ENCODE measurements at regions not wholly inside any gene's neighbourhood (a gene's known extent, or its start where the extent isn't known, plus 50 kb on each side); places are given as distances from the start of the nearest gene placed in this dataset.
"Not testable (repeated sequence)": the region's sequence is repeated elsewhere in the genome, so short reads cannot be mapped to it uniquely, and the experiment has no call there.

- ChIA-PET CTCF (no interaction called here), POLR2A (no interaction called here)
- H3K36me3 Mint-ChIP-seq: no peaks in the 10 kb centered on the region
Observed at GRCh38 chr7:131937868-131938267, 381.4 kb upstream of the PODXL start.

GRCh38 chr7:131935180-131935579 lies 378.8 kb upstream of the PODXL start:
- CTCF ChIA-PET: no interaction called here

More at GRCh38 chr7:131937868-131938267, 381.4 kb upstream of the PODXL start:
- WGBS (ENCODE audit: insufficient coverage): 50% methylated on average over 1 of the region's 2 CpGs
- no peak overlapping the region for H3K4me3 Mint-ChIP-seq
- DNase-seq (no peak), ATAC-seq (replicated peaks in 1 of 4) (no peak)
- Histone ChIP-seq H3K27ac (ENCODE audit: low read length) (no peak overlapping the region), H3K27me3 (replicated peaks in 1 of 2; ENCODE audit: control insufficient read depth in 2 of 2, extremely low read depth in 1 of 2, insufficient read depth in 2 of 2, low read length in 1 of 2) (peaks cover 0 to 9% of the 10 kb centered on the region in 2 experiments), H3K36me3 (ENCODE audit: control insufficient read depth in 2 of 2, extremely low read depth in 1 of 2, insufficient read depth in 1 of 2, low read length in 1 of 2) (no peaks in the 10 kb centered on the region), H3K4me1 (ENCODE audit: control insufficient read depth in 1 of 2, extremely low read depth in 1 of 2, insufficient read depth in 2 of 2, low read length in 2 of 2) (no peaks in the 10 kb centered on the region), H3K4me3 (ENCODE audit: control insufficient read depth in 1 of 2, extremely low read depth in 1 of 2, low read length in 1 of 2) (no peak overlapping the region), H3K9me3 (no peaks in the 10 kb centered on the region)
- peaks cover 0 to 11% (median 8%) of the 10 kb centered on the region in 3 donors for H3K9me3 Mint-ChIP-seq
- H3K4me1 Mint-ChIP-seq: no peaks in the 10 kb centered on the region
- peaks cover 10 to 19% of the 10 kb centered on the region in 2 donors for H3K27me3 Mint-ChIP-seq
- no peak overlapping the region for H3K27ac Mint-ChIP-seq

GRCh38 chr7:131934452-131934851 lies 378.0 kb upstream of the PODXL start:
- Histone ChIP-seq H3K27ac (ENCODE audit: low read length) (no peak overlapping the region), H3K4me3 (ENCODE audit: control insufficient read depth in 1 of 2, extremely low read depth in 1 of 2, low read length in 1 of 2) (no peak overlapping the region), H3K27me3 (replicated peaks in 1 of 2; ENCODE audit: control insufficient read depth in 2 of 2, extremely low read depth in 1 of 2, insufficient read depth in 2 of 2, low read length in 1 of 2) (peaks cover 0 to 3% of the 10 kb centered on the region in 2 experiments), H3K9me3 (no peaks in the 10 kb centered on the region), H3K36me3 (ENCODE audit: control insufficient read depth in 2 of 2, extremely low read depth in 1 of 2, insufficient read depth in 1 of 2, low read length in 1 of 2) (no peaks in the 10 kb centered on the region), H3K4me1 (ENCODE audit: control insufficient read depth in 1 of 2, extremely low read depth in 1 of 2, insufficient read depth in 2 of 2, low read length in 2 of 2) (no peaks in the 10 kb centered on the region)
- Mint-ChIP-seq H3K9me3 (peaks cover 0 to 4% (median 0%) of the 10 kb centered on the region in 3 donors), H3K4me1 (no peaks in the 10 kb centered on the region), H3K27ac (no peak overlapping the region), H3K27me3 (peaks cover 12 to 13% of the 10 kb centered on the region in 2 donors), H3K4me3 (no peak overlapping the region), H3K36me3 (no peaks in the 10 kb centered on the region)
- DNase-seq (no peak), ATAC-seq (replicated peaks in 1 of 4) (no peak)
- POLR2A ChIA-PET: no interaction called here
- WGBS (ENCODE audit: insufficient coverage): 88% methylated on average over 1 of the region's 3 CpGs
- CTCF ChIA-PET: no interaction called here

More at GRCh38 chr7:131935180-131935579, 378.8 kb upstream of the PODXL start:
- Histone ChIP-seq H3K36me3 (ENCODE audit: control insufficient read depth in 2 of 2, extremely low read depth in 1 of 2, insufficient read depth in 1 of 2, low read length in 1 of 2) (no peaks in the 10 kb centered on the region), H3K27ac (ENCODE audit: low read length) (no peak overlapping the region), H3K4me3 (ENCODE audit: control insufficient read depth in 1 of 2, extremely low read depth in 1 of 2, low read length in 1 of 2) (no peak overlapping the region), H3K27me3 (replicated peaks in 1 of 2; ENCODE audit: control insufficient read depth in 2 of 2, extremely low read depth in 1 of 2, insufficient read depth in 2 of 2, low read length in 1 of 2) (peaks cover 0 to 3% of the 10 kb centered on the region in 2 experiments), H3K4me1 (ENCODE audit: control insufficient read depth in 1 of 2, extremely low read depth in 1 of 2, insufficient read depth in 2 of 2, low read length in 2 of 2) (no peaks in the 10 kb centered on the region), H3K9me3 (no peaks in the 10 kb centered on the region)
- POLR2A ChIA-PET: no interaction called here
- no peaks in the 10 kb centered on the region for H3K4me1 Mint-ChIP-seq
- H3K27me3 Mint-ChIP-seq: peaks cover 10% of the 10 kb centered on the region in 2 donors
- WGBS (ENCODE audit: insufficient coverage): 60% methylated on average over 1 of the region's 3 CpGs
- no peak overlapping the region for H3K4me3 Mint-ChIP-seq
- ATAC-seq (replicated peaks in 1 of 4) (no peak), DNase-seq (no peak)
- peaks cover 0 to 4% (median 0%) of the 10 kb centered on the region in 3 donors for H3K9me3 Mint-ChIP-seq
- H3K36me3 Mint-ChIP-seq: no peaks in the 10 kb centered on the region
- H3K27ac Mint-ChIP-seq: no peak overlapping the region

GRCh38 chr7:131933751-131934289 lies 377.4 kb upstream of the PODXL start:
- Mint-ChIP-seq H3K4me3 (no peak overlapping the region), H3K27me3 (peaks cover 12 to 13% of the 10 kb centered on the region in 2 donors), H3K4me1 (no peaks in the 10 kb centered on the region), H3K9me3 (peaks cover 0 to 4% (median 0%) of the 10 kb centered on the region in 3 donors), H3K27ac (no peak overlapping the region), H3K36me3 (no peaks in the 10 kb centered on the region)
- Histone ChIP-seq H3K4me1 (ENCODE audit: control insufficient read depth in 1 of 2, extremely low read depth in 1 of 2, insufficient read depth in 2 of 2, low read length in 2 of 2) (no peaks in the 10 kb centered on the region), H3K9me3 (no peaks in the 10 kb centered on the region), H3K27me3 (replicated peaks in 1 of 2; ENCODE audit: control insufficient read depth in 2 of 2, extremely low read depth in 1 of 2, insufficient read depth in 2 of 2, low read length in 1 of 2) (peaks cover 0 to 3% of the 10 kb centered on the region in 2 experiments), H3K27ac (ENCODE audit: low read length) (no peak overlapping the region), H3K4me3 (ENCODE audit: control insufficient read depth in 1 of 2, extremely low read depth in 1 of 2, low read length in 1 of 2) (no peak overlapping the region), H3K36me3 (ENCODE audit: control insufficient read depth in 2 of 2, extremely low read depth in 1 of 2, insufficient read depth in 1 of 2, low read length in 1 of 2) (no peaks in the 10 kb centered on the region)
- DNase-seq (no peak), ATAC-seq (replicated peaks in 1 of 4) (no peak)
- ChIA-PET POLR2A (no interaction called here), CTCF (no interaction called here)
- 69% methylated on average over 3 of the region's 6 CpGs for WGBS (ENCODE audit: insufficient coverage)

GRCh38 chr7:131933219-131933618 lies 376.8 kb upstream of the PODXL start:
- ATAC-seq (replicated peaks in 1 of 4); H3K27ac Mint-ChIP-seq; H3K4me1 Mint-ChIP-seq; H3K4me1 ChIP-seq (ENCODE audit: control insufficient read depth in 1 of 2, extremely low read depth in 1 of 2, insufficient read depth in 2 of 2, low read length in 2 of 2); CTCF ChIA-PET; H3K36me3 Mint-ChIP-seq; H3K27me3 ChIP-seq (replicated peaks in 1 of 2; ENCODE audit: control insufficient read depth in 2 of 2, extremely low read depth in 1 of 2, insufficient read depth in 2 of 2, low read length in 1 of 2); H3K4me3 Mint-ChIP-seq; POLR2A ChIA-PET; DNase-seq; H3K27ac ChIP-seq (ENCODE audit: low read length); H3K9me3 Mint-ChIP-seq; H3K4me3 ChIP-seq (ENCODE audit: control insufficient read depth in 1 of 2, extremely low read depth in 1 of 2, low read length in 1 of 2); H3K36me3 ChIP-seq (ENCODE audit: control insufficient read depth in 2 of 2, extremely low read depth in 1 of 2, insufficient read depth in 1 of 2, low read length in 1 of 2); H3K9me3 ChIP-seq: not testable (repeated sequence)
- peaks cover 12 to 17% of the 10 kb centered on the region in 2 donors for H3K27me3 Mint-ChIP-seq
- WGBS (ENCODE audit: insufficient coverage): 91% methylated on average over 1 of the region's 2 CpGs

- Histone ChIP-seq H3K9me3 (no peaks in the 10 kb centered on the region), H3K27me3 (replicated peaks in 1 of 2; ENCODE audit: control insufficient read depth in 2 of 2, extremely low read depth in 1 of 2, insufficient read depth in 2 of 2, low read length in 1 of 2) (peaks cover 0 to 3% of the 10 kb centered on the region in 2 experiments), H3K4me1 (ENCODE audit: control insufficient read depth in 1 of 2, extremely low read depth in 1 of 2, insufficient read depth in 2 of 2, low read length in 2 of 2) (no peaks in the 10 kb centered on the region), H3K36me3 (ENCODE audit: control insufficient read depth in 2 of 2, extremely low read depth in 1 of 2, insufficient read depth in 1 of 2, low read length in 1 of 2) (no peaks in the 10 kb centered on the region), H3K4me3 (ENCODE audit: control insufficient read depth in 1 of 2, extremely low read depth in 1 of 2, low read length in 1 of 2) (no peak overlapping the region), H3K27ac (ENCODE audit: low read length) (no peak overlapping the region)
- Mint-ChIP-seq H3K9me3 (peaks cover 0 to 4% (median 0%) of the 10 kb centered on the region in 3 donors), H3K4me1 (no peaks in the 10 kb centered on the region), H3K27ac (no peak overlapping the region), H3K27me3 (peaks cover 12 to 22% of the 10 kb centered on the region in 2 donors), H3K4me3 (no peak overlapping the region), H3K36me3 (no peaks in the 10 kb centered on the region)
- ATAC-seq (replicated peaks in 1 of 4) (no peak), DNase-seq (no peak)
- ChIA-PET POLR2A (no interaction called here), CTCF (no interaction called here)
- WGBS (ENCODE audit: insufficient coverage): no CpG with 5 or more reads among the region's 5 CpGs
Observed at GRCh38 chr7:131932271-131932670, 375.8 kb upstream of the PODXL start.

GRCh38 chr7:131931370-131931769 lies 374.9 kb upstream of the PODXL start:
- H3K36me3 ChIP-seq (ENCODE audit: control insufficient read depth in 2 of 2, extremely low read depth in 1 of 2, insufficient read depth in 1 of 2, low read length in 1 of 2): no peaks in the 10 kb centered on the region
- DNase-seq (no peak), ATAC-seq (replicated peaks in 1 of 4) (no peak)
- Mint-ChIP-seq H3K9me3 (peaks cover 0 to 2% (median 0%) of the 10 kb centered on the region in 3 donors), H3K27ac (no peak overlapping the region), H3K4me1 (no peaks in the 10 kb centered on the region), H3K36me3 (no peaks in the 10 kb centered on the region), H3K4me3 (no peak overlapping the region), H3K27me3 (peaks cover 12 to 18% of the 10 kb centered on the region in 2 donors)
- H3K4me3 ChIP-seq (ENCODE audit: control insufficient read depth in 1 of 2, extremely low read depth in 1 of 2, low read length in 1 of 2): no peak overlapping the region
- ChIA-PET POLR2A (no interaction called here), CTCF (no interaction called here)
- H3K4me1 ChIP-seq (ENCODE audit: control insufficient read depth in 1 of 2, extremely low read depth in 1 of 2, insufficient read depth in 2 of 2, low read length in 2 of 2): no peaks in the 10 kb centered on the region
- no peak overlapping the region for H3K27ac ChIP-seq (ENCODE audit: low read length)
- peaks cover 0 to 3% of the 10 kb centered on the region in 2 experiments for H3K27me3 ChIP-seq (replicated peaks in 1 of 2; ENCODE audit: control insufficient read depth in 2 of 2, extremely low read depth in 1 of 2, insufficient read depth in 2 of 2, low read length in 1 of 2)
- no peaks in the 10 kb centered on the region for H3K9me3 ChIP-seq
- WGBS (ENCODE audit: insufficient coverage): 57% methylated on average over 1 of the region's 5 CpGs
